ENCODE measurements at regions not wholly inside any gene's neighbourhood (a gene's known extent, or its start where the extent isn't known, plus 50 kb on each side); places are given as distances from the start of the nearest gene placed in this dataset.

DNA sequence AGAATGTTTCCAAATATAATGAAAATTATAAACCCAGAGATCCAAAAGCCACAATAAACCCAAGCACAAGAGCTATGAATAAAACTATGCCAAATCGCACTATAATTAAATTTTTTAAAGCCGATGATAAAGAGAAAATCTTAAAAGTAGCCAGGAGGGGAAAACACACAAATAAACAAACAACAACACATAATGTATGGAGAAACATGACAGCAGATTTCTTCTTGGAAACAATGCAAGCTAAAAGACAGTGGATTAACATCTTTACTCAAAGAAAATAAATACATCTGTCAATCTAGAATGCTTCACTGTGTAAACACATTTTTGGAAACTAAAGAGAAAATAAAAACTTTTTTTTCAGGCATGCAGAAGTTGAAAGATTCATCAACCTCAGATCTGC is 53.0 kb upstream of the SMOX start:
- no peak overlapping the region for H3K4me3 ChIP-seq
- H3K4me1 ChIP-seq = no peaks in the 10 kb centered on the region
- no peak for DNase-seq (ENCODE audit: low spot score in 2 of 2)
- no peak overlapping the region for H3K27ac ChIP-seq
- TF ChIP-seq, protein P1, sequence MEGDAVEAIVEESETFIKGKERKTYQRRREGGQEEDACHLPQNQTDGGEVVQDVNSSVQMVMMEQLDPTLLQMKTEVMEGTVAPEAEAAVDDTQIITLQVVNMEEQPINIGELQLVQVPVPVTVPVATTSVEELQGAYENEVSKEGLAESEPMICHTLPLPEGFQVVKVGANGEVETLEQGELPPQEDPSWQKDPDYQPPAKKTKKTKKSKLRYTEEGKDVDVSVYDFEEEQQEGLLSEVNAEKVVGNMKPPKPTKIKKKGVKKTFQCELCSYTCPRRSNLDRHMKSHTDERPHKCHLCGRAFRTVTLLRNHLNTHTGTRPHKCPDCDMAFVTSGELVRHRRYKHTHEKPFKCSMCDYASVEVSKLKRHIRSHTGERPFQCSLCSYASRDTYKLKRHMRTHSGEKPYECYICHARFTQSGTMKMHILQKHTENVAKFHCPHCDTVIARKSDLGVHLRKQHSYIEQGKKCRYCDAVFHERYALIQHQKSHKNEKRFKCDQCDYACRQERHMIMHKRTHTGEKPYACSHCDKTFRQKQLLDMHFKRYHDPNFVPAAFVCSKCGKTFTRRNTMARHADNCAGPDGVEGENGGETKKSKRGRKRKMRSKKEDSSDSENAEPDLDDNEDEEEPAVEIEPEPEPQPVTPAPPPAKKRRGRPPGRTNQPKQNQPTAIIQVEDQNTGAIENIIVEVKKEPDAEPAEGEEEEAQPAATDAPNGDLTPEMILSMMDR (IDR thresholded peaks at IDR 0.05) = no peak
- no peak for TF ChIP-seq POLR2AphosphoS5 (IDR thresholded peaks at IDR 0.05)
- no peak for TF ChIP-seq POLR2A (IDR thresholded peaks at IDR 0.05)
- intact Hi-C loops (cut with DNase I; ENCODE audit: low total_unique reads) = no loop called here
- no peaks in the 10 kb centered on the region for H3K36me3 ChIP-seq
- H3K9me3 ChIP-seq = peaks cover 0 to 5% of the 10 kb centered on the region in 2 donors
- H3K27me3 ChIP-seq = no peaks in the 10 kb centered on the region

DNA sequence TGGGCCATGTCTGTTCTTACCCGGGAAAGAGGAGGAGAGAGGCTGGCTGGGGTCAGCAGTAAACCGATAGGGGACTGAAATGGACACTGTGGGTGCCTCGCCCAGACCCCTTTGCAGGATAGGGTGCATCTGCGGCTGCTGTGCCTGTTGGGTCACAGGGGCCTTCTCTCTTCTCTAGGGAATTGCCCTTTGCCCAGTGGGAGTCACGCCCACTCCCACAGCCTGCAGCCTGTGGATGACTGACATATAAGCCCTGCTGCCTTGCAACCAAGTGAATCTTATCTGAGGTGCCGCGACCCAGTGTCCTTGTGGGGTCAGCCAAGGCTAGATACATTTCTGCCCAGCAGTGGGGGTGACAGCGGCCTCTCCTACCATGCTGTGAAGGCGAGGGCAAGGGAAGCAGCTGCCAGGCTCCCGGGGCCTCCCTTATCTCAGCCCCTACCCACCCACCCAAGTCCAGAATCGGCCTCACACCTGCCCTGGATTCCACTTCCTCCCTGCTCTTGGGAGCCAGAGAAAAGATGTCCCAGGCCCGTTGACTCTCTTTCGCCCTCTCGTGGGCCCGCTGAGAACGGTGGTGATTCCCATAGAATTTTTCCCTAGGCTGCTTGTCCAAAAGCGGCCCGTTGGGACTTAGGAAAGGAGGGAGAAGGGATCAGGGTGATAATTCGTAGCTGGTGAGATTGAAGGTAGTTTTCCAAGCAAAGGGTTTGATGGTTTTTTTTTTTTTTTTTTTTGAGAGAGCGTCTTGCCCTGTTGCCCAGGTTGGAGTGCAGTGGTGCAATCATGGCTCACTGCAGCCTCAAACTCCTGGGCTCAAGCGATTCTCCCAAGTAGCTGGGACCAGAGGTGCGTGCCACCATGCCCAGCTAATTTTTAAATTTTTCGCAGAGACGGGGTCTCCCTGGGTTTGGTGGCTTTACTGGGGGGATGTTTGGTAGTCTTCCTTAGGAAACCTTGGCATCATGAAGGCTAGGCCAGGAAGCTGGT is 56.8 kb upstream of the SMOX start:
- TF ChIP-seq, protein P1 (IDR thresholded peaks at IDR 0.05) = peak; percentile 22 to 55 (median 46)
- no peak for TF ChIP-seq POLR2A (IDR thresholded peaks at IDR 0.05)
- TF ChIP-seq POLR2AphosphoS5 (IDR thresholded peaks at IDR 0.05) = peak in 1 of 3 donors; percentile 29
- Histone ChIP-seq H3K27me3 (no peaks in the 10 kb centered on the region), H3K4me1 (no peaks in the 10 kb centered on the region), H3K36me3 (no peaks in the 10 kb centered on the region), H3K4me3 (no peak overlapping the region), H3K27ac (no peak overlapping the region), H3K9me3 (peaks cover 0 to 5% of the 10 kb centered on the region in 2 donors)
- peak; percentile 44 to 65 for DNase-seq (ENCODE audit: low spot score in 2 of 2)
- intact Hi-C loops (cut with DNase I; ENCODE audit: low total_unique reads) = no loop called here

DNA sequence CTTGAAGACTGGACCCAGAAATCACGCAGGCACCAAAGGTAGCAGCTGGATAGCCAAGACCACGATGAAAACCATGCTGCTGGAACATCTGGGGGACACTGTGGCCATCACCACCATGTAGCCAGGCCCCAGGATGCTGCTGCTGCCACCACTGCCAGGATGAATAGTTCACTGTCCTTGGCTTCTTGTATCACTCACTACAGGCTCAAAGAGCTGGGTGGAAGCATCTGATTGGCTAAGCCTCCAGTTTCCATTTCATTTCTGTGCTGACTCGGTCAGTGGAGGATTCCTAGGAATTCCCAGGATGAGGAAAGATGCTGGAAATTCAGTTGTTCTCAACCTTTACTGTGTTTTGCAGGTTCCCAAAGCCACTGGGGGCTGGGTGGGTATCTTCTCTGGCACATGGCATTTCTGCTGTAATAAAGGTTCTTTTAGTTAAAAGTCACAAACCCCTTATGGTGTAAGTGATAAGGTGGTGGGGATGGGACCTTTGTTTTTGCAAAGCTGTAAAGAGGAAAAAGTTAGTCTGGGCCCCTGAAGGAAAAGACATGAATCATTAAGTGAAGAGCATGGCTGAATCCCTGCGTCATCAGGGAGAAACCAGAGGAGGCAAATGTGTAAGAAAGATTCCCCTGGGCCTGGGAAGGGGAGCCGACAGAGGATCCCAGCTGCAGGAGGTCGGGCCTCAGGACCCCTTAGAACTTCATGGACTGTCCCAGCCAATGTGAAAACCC is 57.7 kb upstream of the SMOX start:
- no peaks in the 10 kb centered on the region for H3K27me3 ChIP-seq
- no peak overlapping the region for H3K27ac ChIP-seq
- H3K36me3 ChIP-seq = no peaks in the 10 kb centered on the region
- intact Hi-C loops (cut with DNase I; ENCODE audit: low total_unique reads) = no loop called here
- DNase-seq (ENCODE audit: low spot score in 2 of 2) = peak in 1 of 2 donors; percentile 11
- H3K4me3 ChIP-seq = no peak overlapping the region
- TF ChIP-seq POLR2AphosphoS5 (IDR thresholded peaks at IDR 0.05) (no peak), POLR2A (IDR thresholded peaks at IDR 0.05) (no peak)
- TF ChIP-seq, protein P1 (IDR thresholded peaks at IDR 0.05) = no peak
- peaks cover 0 to 5% of the 10 kb centered on the region in 2 donors for H3K9me3 ChIP-seq
- no peaks in the 10 kb centered on the region for H3K4me1 ChIP-seq

DNA sequence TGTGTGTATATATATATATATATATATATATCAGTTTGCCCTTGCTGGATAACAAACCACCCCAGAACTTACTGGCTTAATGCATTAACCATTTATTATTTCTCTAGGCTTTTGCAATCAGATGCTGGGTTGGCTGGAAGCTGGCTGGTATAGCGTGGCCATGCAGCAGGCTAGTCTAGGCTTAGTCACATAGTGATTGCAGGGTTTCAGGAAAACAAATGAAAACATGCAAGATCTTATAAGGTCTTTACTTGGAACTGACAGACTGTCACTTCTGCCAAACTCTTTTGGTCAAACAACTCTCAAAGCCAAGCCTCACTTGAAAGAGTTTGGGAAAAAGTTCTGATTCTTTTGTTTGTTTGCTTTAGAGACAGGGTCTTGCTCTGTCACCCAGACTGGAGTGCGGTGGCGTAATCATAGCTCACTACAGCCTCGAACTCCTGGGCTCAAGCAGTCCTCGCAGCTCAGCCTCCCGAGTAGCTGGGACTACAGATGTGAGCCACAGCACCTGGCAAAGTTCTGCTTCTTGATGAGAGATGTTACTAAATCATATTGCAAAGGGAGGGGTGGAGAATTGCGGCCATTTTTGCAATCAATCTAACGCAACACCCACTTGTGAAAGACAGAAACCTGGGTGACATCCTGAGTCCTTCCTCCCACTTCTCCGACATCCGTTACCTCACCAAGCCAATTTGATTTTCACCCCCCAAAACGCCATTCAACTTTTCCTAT is 58.7 kb upstream of the SMOX start:
- TF ChIP-seq POLR2A (IDR thresholded peaks at IDR 0.05) (no peak), POLR2AphosphoS5 (IDR thresholded peaks at IDR 0.05) (no peak)
- no peaks in the 10 kb centered on the region for H3K4me1 ChIP-seq
- intact Hi-C loops (cut with DNase I; ENCODE audit: low total_unique reads) = loop anchor here (10.0 kb wide), 1 partner anchor 75 kb away; the partner anchor contains the start of gene RNF24
- H3K27ac ChIP-seq = no peak overlapping the region
- no peak overlapping the region for H3K4me3 ChIP-seq
- H3K36me3 ChIP-seq = no peaks in the 10 kb centered on the region
- H3K27me3 ChIP-seq = no peaks in the 10 kb centered on the region
- no peaks in the 10 kb centered on the region for H3K9me3 ChIP-seq
- peak in 1 of 2 donors; percentile 16 for DNase-seq (ENCODE audit: low spot score in 2 of 2)

DNA sequence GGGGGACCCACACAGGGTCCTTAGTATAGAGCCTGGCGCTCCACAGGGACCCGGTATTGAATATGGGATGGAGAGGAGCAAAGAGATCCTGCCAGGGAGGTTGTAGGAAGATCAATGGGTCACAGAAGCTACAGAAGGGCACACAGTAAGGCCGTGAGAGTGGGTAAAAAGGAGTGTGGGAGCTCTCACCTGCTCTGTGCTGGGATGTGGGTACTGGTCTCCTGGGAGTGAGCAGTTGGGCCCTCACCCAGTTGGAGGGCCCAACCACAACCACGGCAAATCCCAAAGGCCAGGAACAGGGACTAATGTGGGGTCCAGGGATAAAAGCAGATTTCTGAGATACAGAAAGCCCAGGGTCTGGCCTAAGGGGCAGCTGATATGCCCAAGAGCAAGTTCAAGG is 59.9 kb upstream of the SMOX start:
- H3K36me3 ChIP-seq = no peaks in the 10 kb centered on the region
- intact Hi-C loops (cut with DNase I; ENCODE audit: low total_unique reads) = loop anchor here (10.0 kb wide), 1 partner anchor 74 kb away; the partner anchor contains the start of gene RNF24
- DNase-seq (ENCODE audit: low spot score in 2 of 2) = peak in 1 of 2 donors; percentile 7
- no peak overlapping the region for H3K4me3 ChIP-seq
- no peaks in the 10 kb centered on the region for H3K9me3 ChIP-seq
- no peak overlapping the region for H3K27ac ChIP-seq
- no peaks in the 10 kb centered on the region for H3K27me3 ChIP-seq
- TF ChIP-seq POLR2AphosphoS5 (IDR thresholded peaks at IDR 0.05) (no peak), POLR2A (IDR thresholded peaks at IDR 0.05) (no peak)
- TF ChIP-seq, protein P1 (IDR thresholded peaks at IDR 0.05) = no peak
- H3K4me1 ChIP-seq = no peaks in the 10 kb centered on the region
